B cell (primary cell): ENCODE measurements at regions not wholly inside any gene's neighbourhood (a gene's known extent, or its start where the extent isn't known, plus 50 kb on each side); places are given as distances from the start of the nearest gene placed in this dataset.

Source experiments
- ATAC-seq: fragments of 200-7000 bp; cut with Tn5 transposase; one replicate; pipeline ENCODE4 v1.10.0; 2021; ENCODE audit warnings: low read depth, mild to moderate bottlenecking, moderate number of reproducible peaks, moderate library complexity
- CTCF ChIA-PET: fragments of 350-600 bp; sonication (Branson Sonifier 250); formaldehyde crosslinking; loops from one replicate; lab custom pipeline; 2021; ENCODE audit warnings: antibody characterized with exemption, inconsistent platforms; lab: Charles Lee
- POLR2A ChIA-PET: fragments of 350-600 bp; sonication (Branson Sonifier 250); formaldehyde crosslinking; loops from one replicate; lab custom pipeline; 2021; ENCODE audit warnings: antibody characterized with exemption; lab: Charles Lee
- DNase-seq: peaks from one replicate; pipeline ENCODE4 v3.0.0; 2013
- H2AFZ ChIP-seq: 2 replicates; pipeline ENCODE4 v1.6.1; 2012; ENCODE audit warnings: mild to moderate bottlenecking, low read depth, low read length; ENCODE audit not compliant: insufficient read depth, poor library complexity, severe bottlenecking
- H3K27ac ChIP-seq, 2 donors: 1 replicate in 1 of 2; 2 replicates in 1 of 2; pipeline ENCODE4 v1.5.1; 2012 to 2013; ENCODE audit warnings: low read length in 2 of 2, mild to moderate bottlenecking in 2 of 2, moderate library complexity in 1 of 2
- H3K27me3 ChIP-seq, 4 experiments: fragments of 200-600 bp in 1 of 4; sonication (generic) in 1 of 4; replicated peaks in 1 of 4; 1 replicate in 2 of 4; 2 replicates in 2 of 4; pipeline versions ENCODE4 v1.6.1 to v1.7.0; 2013 to 2016; ENCODE audit warnings: low read length in 3 of 4, mild to moderate bottlenecking in 2 of 4, mixed read lengths in 1 of 4, moderate library complexity in 1 of 4; ENCODE audit not compliant: insufficient read depth in 4 of 4, control insufficient read depth in 3 of 4; ENCODE audit errors: control extremely low read depth in 1 of 4
- H3K36me3 ChIP-seq, 2 experiments: replicated peaks in 1 of 2; 1 replicate in 1 of 2; 2 replicates in 1 of 2; pipeline versions ENCODE4 v1.6.1 to v1.7.1; 2013; ENCODE audit warnings: low read length in 1 of 2; ENCODE audit not compliant: insufficient read depth in 2 of 2, control insufficient read depth in 1 of 2; ENCODE audit errors: control extremely low read depth in 1 of 2, extremely low read depth in 1 of 2
- H3K4me1 ChIP-seq, 2 donors: fragments of 200-600 bp in 1 of 2; sonication (generic) in 1 of 2; 1 replicate in 1 of 2; 2 replicates in 1 of 2; pipeline versions ENCODE4 v1.5.1 to v1.6.1; 2013 to 2017; ENCODE audit warnings: low read length in 2 of 2; ENCODE audit not compliant: control insufficient read depth in 2 of 2, insufficient read depth in 2 of 2
- H3K4me2 ChIP-seq: replicated peaks from 2 replicates; pipeline ENCODE3; 2012; ENCODE audit warnings: mild to moderate bottlenecking, low read depth, low read length; ENCODE audit not compliant: poor library complexity, severe bottlenecking
- H3K4me3 ChIP-seq, 5 experiments: fragments of 200-600 bp in 1 of 5; sonication (generic) in 1 of 5; 1 replicate in 3 of 5; 2 replicates in 2 of 5; pipeline versions ENCODE4 v1.5.1 to v1.7.0; 2011 to 2016; ENCODE audit warnings: low read length in 4 of 5, mild to moderate bottlenecking in 4 of 5, low read depth in 2 of 5, control low read depth in 1 of 5, moderate library complexity in 1 of 5; ENCODE audit not compliant: insufficient read depth in 1 of 5; ENCODE audit errors: control extremely low read depth in 1 of 5, extremely low read depth in 1 of 5
- H3K79me2 ChIP-seq: fragments of 200-600 bp; sonication (generic); one replicate; pipeline ENCODE4 v1.6.0; 2016; ENCODE audit warnings: low read length; ENCODE audit not compliant: control insufficient read depth, insufficient read depth
- H3K9ac ChIP-seq: fragments of 200-600 bp; sonication (generic); 2 replicates; pipeline ENCODE4 v1.6.1; 2017; ENCODE audit warnings: mild to moderate bottlenecking, low read length, moderate library complexity
- H3K9me3 ChIP-seq, 3 donors: one replicate each; pipeline versions ENCODE4 v1.6.1 to v1.7.1; 2013; ENCODE audit warnings: low read length in 2 of 3; ENCODE audit not compliant: control insufficient read depth in 2 of 3, insufficient read depth in 1 of 3; ENCODE audit errors: control extremely low read depth in 1 of 3
- H4K20me1 ChIP-seq: 2 replicates; pipeline ENCODE4 v1.6.0; 2012; ENCODE audit warnings: mild to moderate bottlenecking, low read length; ENCODE audit not compliant: insufficient read depth, control insufficient read depth, poor library complexity, severe bottlenecking
- H3K27ac Mint-ChIP-seq: one replicate; pipeline ENCODE4 v1.8.0; 2021; ENCODE audit warnings: mixed read lengths
- H3K27me3 Mint-ChIP-seq: one replicate; pipeline ENCODE4 v1.8.0; 2021; ENCODE audit warnings: mixed read lengths
- H3K4me1 Mint-ChIP-seq: one replicate; pipeline ENCODE4 v1.8.0; 2021; ENCODE audit warnings: mixed read lengths
- H3K4me3 Mint-ChIP-seq: one replicate; pipeline ENCODE4 v1.8.0; 2021; ENCODE audit warnings: mixed read lengths
- H3K9me3 Mint-ChIP-seq: one replicate; pipeline ENCODE4 v1.8.0; 2022; ENCODE audit warnings: mixed read lengths; ENCODE audit not compliant: insufficient read depth
- CTCF ChIP-seq: fragments of 200-600 bp; IDR thresholded peaks from one replicate; pipeline ENCODE4 v1.8.0; 2022; ENCODE audit warnings: antibody characterized with exemption, mild to moderate bottlenecking
- EZH2 ChIP-seq: IDR thresholded peaks from 2 replicates; pipeline ENCODE4 v1.6.1; 2012; ENCODE audit warnings: borderline replicate concordance, low read depth, mild to moderate bottlenecking, moderate library complexity, low read length; ENCODE audit not compliant: insufficient read depth, poor library complexity, severe bottlenecking
- whole genome bisulfite sequencing: methylation state at CpG from one replicate; pipeline ENCODE4 v1.1.5; 2013; ENCODE audit warnings: missing lambda C conversion rate; ENCODE audit not compliant: insufficient coverage; 5-methylcytosine and 5-hydroxymethylcytosine counted together
- intact Hi-C: fragments of 100-400 bp; cut with micrococcal nuclease; formaldehyde crosslinking; loops from one replicate; pipeline ENCODE4 v1.10.0; 2022

GRCh38 chr3:110623571-110623970 is 448.0 kb upstream of the NECTIN3 start:
- no peak for TF ChIP-seq EZH2
- TF ChIP-seq CTCF: no peak
- Mint-ChIP-seq H3K27me3 (no peaks in the 10 kb centered on the region), H3K4me1 (peaks cover 3% of the 10 kb centered on the region), H3K9me3 (no peaks in the 10 kb centered on the region), H3K27ac (no peak overlapping the region), H3K4me3 (no peak overlapping the region)
- no peak overlapping the region for H2AFZ ChIP-seq
- H3K9me3 ChIP-seq: no peaks in the 10 kb centered on the region
- H3K9ac ChIP-seq: no peak overlapping the region
- no peaks in the 10 kb centered on the region for H3K36me3 ChIP-seq
- POLR2A ChIA-PET: no interaction called here
- ATAC-seq (no peak), DNase-seq (no peak)
- CTCF ChIA-PET: no interaction called here
- no peaks in the 10 kb centered on the region for H3K79me2 ChIP-seq
- H3K4me2 ChIP-seq: no peak overlapping the region
- no peak overlapping the region for H3K27ac ChIP-seq
- H3K4me3 ChIP-seq: no peak overlapping the region
- no peaks in the 10 kb centered on the region for H4K20me1 ChIP-seq
- H3K27me3 ChIP-seq: no peaks in the 10 kb centered on the region
- peaks cover 0 to 6% of the 10 kb centered on the region in 2 donors for H3K4me1 ChIP-seq
- 33% methylated on average over 1 of the region's 1 CpG for WGBS
- intact Hi-C loops: loop anchor here (10.0 kb wide), 1 partner anchor 451 kb away; the partner anchor contains the start of gene NECTIN3

- H3K79me2 ChIP-seq: no peaks in the 10 kb centered on the region
- no peak overlapping the region for H3K9ac ChIP-seq
- no peak overlapping the region for H3K4me3 ChIP-seq
- no peak overlapping the region for H3K27ac ChIP-seq
- no peak overlapping the region for H3K27ac Mint-ChIP-seq
- no peaks in the 10 kb centered on the region for H4K20me1 ChIP-seq
- no peak overlapping the region for H2AFZ ChIP-seq
- peaks cover 3% of the 10 kb centered on the region for H3K4me1 Mint-ChIP-seq
- DNase-seq (no peak), ATAC-seq (no peak)
- H3K36me3 ChIP-seq: no peaks in the 10 kb centered on the region
- H3K9me3 Mint-ChIP-seq: no peaks in the 10 kb centered on the region
- no peaks in the 10 kb centered on the region for H3K9me3 ChIP-seq
- no CpG with 5 or more reads among the region's 3 CpGs for WGBS
- CTCF ChIA-PET: no interaction called here
- no peak overlapping the region for H3K4me2 ChIP-seq
- intact Hi-C loops: loop anchor here (10.0 kb wide), 1 partner anchor 450 kb away; the partner anchor contains the start of gene NECTIN3
- H3K27me3 Mint-ChIP-seq: no peaks in the 10 kb centered on the region
- H3K4me1 ChIP-seq: peaks cover 0 to 6% of the 10 kb centered on the region in 2 donors
- H3K27me3 ChIP-seq: no peaks in the 10 kb centered on the region
- POLR2A ChIA-PET: no interaction called here
- TF ChIP-seq EZH2 (no peak), CTCF (no peak)
- no peak overlapping the region for H3K4me3 Mint-ChIP-seq
These were observed 447.0 kb upstream of the NECTIN3 start for GRCh38 chr3:110624576-110624975.
